Ecto neural progenitor cell (in vitro differentiated cells): ENCODE measurements at regions not wholly inside any gene's neighbourhood (a gene's known extent, or its start where the extent isn't known, plus 50 kb on each side); places are given as distances from the start of the nearest gene placed in this dataset.
"Not testable (repeated sequence)": the region's sequence is repeated elsewhere in the genome, so short reads cannot be mapped to it uniquely, and the experiment has no call there.

ENCODE experiments used
- DNase-seq: peaks from one replicate; pipeline ENCODE4 v3.0.0-alpha.2; 2018; ENCODE audit warnings: low spot score

DNA sequence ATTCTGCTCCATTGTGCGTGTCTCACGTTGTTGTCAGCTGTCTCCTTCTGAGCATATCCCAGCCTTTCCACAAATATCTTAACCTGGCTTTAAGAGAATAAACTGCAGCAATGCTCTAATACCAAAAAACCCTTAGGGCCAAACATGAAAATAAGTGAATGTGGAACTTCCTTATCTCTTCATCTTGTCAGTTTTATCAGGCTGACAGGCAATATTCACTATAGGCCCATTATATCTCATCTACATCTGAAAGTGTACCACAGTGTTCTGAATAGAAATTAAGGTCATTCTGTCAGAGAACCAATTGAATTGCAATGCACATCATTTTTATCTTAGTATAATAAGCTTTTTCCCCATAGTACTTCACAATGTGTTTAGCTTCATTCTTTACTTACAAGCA, 933.1 kb upstream of the FBXO33 start:
- no peak for DNase-seq

DNA sequence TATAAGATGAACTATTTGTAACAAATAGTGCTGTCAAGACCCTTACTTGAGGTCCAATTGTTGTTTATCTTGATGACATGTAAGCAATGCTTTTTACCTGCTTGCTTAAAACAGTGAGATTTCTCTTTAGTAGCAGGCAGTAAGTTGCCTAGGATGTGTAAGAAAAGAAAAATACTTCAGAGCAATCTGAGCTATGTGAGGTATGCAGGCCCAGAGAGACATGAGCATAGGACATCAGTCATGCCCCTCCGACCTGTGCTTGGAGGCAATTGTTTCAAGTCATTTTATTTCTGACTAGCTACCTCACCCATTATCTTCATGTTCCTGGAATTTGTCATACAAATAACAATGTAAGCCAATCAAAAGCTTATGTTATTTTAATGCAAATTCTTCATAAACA, 930.6 kb upstream of the FBXO33 start:
- DNase-seq: no peak

- no peak for DNase-seq
Observed at GRCh38 chr14:40354754-40355153, 922.5 kb upstream of the FBXO33 start.

GRCh38 chr14:40348104-40348503, 915.9 kb upstream of the FBXO33 start:
- peak; percentile 56 for DNase-seq

GRCh38 chr14:40347675-40348074, 915.4 kb upstream of the FBXO33 start:
- DNase-seq: no peak

DNA sequence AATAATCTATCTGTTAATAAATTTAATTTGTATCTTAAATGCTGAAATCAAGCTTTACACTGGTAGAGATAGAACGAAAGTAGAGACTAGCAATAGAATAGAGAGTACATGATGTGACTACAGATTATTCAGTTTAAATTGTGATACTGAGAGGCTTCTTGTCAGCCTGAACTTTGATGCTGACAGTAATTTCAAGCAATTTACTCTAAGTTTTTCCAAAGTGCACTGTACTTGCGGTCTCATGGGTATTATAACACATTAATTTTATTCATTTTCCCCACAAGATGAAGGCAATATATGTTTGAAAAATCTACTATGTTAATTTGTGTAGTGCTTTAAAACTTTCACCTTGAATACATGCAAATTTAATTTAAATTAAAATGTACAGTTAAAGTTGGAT, 914.0 kb upstream of the FBXO33 start:
- no peak for DNase-seq

DNA sequence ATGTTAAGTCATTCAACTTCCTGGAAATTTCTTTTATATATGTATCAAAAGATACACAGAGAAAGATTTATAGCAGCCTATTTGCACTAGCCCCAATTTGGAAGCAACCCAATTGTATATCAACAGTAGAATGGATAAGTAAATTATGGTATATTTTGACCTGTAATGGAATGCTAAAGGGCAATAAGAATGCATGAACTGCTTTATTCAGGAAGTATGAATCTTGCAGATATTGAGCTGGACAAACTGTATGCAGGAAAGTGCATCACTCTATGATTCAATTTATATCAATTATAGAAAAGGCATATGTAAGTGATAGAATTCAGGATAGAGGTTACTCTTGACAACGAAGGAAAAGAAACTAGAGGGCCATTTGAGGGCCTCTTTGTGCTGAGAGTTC, 913.1 kb upstream of the FBXO33 start:
- DNase-seq: no peak

- DNase-seq: no peak
Observed at GRCh38 chr14:40340708-40341107, 908.5 kb upstream of the FBXO33 start.

- no peak for DNase-seq
Observed at GRCh38 chr14:40336846-40337245, 904.6 kb upstream of the FBXO33 start.

GRCh38 chr14:40326519-40326918, 894.3 kb upstream of the FBXO33 start:
- not testable (repeated sequence) for DNase-seq

GRCh38 chr14:40318211-40318719, 886.0 kb upstream of the FBXO33 start:
- no peak for DNase-seq

DNA sequence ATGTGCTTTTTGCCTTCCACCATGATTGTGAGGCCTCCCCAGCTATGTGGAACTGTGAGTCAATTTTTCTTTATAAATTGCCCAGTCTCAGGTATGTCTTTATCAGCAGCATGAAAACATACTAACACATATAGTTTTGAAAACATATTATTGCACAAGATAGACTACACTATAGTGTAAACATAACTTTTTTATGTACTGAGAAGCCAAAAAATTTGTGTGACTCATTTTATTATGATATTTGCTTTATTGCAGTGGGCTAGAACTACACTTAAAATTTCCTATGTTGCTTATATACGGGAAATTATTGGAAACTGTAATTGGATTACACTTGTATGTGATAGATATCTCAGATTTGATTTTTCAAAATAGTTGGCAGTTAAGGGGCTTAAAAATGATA, 885.5 kb upstream of the FBXO33 start:
- no peak for DNase-seq

GRCh38 chr14:40312296-40312695, 880.1 kb upstream of the FBXO33 start:
- DNase-seq: no peak

- no peak for DNase-seq
Observed at GRCh38 chr14:40309124-40309523, 876.9 kb upstream of the FBXO33 start.

DNA sequence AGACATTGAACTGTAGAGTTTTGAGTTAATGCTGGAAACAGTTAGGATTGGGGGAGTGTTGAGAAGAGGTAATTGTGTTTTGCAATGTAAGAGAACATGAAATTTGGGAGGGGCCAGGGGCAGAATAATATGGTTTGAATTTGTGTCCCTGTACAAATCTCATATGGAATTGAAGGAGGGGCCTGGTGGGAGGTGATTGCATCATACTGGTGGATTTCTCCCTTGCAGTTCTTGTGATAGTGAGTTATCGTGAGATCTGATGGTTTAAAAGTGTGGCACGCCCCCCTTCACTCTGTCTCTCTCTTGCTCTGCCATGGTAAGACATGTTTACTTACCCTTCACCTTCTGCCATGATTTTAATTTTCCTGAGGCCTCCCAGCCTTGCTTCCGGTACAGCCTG, 876.0 kb upstream of the FBXO33 start:
- DNase-seq: no peak

DNA sequence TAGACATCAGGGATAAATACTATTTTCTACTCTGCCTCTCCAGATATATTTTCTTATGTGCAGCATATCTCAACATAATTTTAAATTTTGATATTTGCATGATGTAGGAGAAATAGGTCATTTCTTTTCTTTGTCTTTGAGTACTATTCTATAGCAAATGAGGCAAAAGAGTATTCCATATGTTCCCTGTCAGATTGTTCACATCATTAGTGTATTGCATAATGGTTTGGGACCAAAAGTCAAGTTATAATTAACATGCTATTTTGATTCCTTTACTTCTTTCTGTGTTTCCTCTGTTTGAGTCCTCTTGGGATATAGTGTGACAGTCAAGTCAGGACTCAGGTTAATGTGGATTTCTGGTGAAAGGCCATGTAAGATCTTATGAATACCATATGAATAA, 864.6 kb upstream of the FBXO33 start:
- DNase-seq: no peak

DNA sequence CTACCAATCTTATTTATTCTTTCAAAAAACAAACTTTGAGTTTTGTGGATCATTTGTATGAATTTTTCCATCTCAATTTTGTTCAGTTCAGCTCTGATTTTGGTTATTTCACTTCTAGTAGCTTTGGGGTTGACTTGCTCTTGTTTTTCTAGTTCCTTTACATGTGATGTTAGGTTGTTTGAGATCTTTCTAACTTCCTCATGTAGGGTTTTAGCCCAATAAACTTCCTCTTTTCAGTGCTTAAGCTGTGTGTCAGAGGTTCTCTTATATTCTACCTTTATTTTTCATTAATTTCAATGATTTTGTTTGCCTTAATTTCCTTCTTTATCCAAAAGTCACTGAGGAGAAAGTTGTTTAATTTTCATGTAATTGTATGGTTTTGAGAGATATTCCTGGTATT, 860.4 kb upstream of the FBXO33 start:
- DNase-seq: no peak

DNA sequence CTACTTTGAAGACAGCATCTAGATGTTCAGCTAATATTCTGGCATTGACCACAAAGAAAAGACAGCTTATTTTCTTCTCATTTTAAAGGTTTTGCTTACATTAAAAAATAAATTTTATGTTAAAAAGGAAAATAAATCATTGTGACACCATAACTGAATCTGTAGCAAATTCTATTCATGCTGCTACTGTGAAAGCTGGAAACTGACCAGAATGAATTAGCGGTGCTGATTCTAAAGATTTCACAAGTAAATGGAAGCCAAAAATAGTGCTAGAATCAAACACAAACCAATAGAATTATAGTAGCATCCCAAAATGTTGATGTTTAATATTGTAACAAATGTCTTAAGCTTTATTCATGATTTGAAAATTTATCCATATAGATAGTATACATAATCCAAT, 850.0 kb upstream of the FBXO33 start:
- DNase-seq: no peak

- DNase-seq: no peak
Observed at GRCh38 chr14:40280652-40281051, 848.4 kb upstream of the FBXO33 start.

DNA sequence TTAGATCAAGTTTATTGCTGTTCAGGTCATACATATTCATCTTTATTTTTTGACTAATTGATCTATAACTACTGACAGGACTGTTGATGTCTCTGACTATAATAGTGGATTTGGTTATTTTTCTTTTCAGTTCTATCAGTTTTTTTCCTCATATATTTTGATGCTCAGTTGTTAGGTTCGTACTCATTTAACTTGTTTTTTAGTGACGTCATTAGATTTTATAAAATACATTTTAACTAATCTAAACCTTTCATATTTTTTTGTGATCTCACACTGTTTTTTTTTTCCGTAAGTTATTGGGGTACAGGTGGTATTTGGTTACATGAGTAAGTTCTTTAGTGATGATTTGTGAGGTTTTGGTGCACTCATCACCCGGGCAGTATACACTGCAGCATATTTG, 841.2 kb upstream of the FBXO33 start:
- no peak for DNase-seq

DNA sequence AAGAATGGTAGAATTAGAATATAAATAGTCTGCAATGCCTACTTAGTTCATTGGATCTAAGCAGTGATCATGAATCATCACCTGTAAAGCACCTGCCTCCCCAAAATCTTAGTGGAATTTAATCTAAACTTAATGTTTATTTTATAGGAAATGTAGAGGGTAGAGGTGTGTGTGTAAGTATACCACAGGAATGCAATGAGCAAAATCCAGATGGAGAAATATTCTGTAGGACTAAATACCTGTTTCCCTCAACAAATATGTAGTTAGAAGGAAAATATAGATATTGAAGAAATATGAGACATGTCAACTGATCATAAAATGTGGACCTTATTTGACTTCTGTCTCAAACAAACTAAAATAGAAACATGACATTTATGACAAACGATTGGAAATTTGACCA, 839.2 kb upstream of the FBXO33 start:
- no peak for DNase-seq

- DNase-seq: no peak
Observed at GRCh38 chr14:40269436-40269835, 837.2 kb upstream of the FBXO33 start.

DNA sequence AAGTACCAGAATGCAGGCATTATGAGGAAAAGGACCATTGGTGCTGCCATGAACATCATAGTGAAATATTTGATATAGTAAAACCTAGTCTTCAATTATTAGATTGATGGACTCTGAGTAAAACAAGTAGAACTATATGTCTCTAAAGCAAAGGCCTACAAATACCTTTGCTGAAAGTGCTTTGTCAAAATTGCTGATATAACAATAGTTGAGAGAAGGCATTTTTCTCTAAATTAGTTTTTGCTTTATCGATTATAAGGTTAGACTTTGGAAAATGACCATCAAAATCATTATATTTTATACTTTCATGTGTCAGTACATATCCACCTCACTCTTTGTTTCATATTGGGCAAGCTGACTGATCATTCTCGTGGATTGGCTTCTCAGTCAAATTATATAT, 836.0 kb upstream of the FBXO33 start:
- no peak for DNase-seq

- no peak for DNase-seq
Observed at GRCh38 chr14:40265096-40265495, 832.9 kb upstream of the FBXO33 start.

DNA sequence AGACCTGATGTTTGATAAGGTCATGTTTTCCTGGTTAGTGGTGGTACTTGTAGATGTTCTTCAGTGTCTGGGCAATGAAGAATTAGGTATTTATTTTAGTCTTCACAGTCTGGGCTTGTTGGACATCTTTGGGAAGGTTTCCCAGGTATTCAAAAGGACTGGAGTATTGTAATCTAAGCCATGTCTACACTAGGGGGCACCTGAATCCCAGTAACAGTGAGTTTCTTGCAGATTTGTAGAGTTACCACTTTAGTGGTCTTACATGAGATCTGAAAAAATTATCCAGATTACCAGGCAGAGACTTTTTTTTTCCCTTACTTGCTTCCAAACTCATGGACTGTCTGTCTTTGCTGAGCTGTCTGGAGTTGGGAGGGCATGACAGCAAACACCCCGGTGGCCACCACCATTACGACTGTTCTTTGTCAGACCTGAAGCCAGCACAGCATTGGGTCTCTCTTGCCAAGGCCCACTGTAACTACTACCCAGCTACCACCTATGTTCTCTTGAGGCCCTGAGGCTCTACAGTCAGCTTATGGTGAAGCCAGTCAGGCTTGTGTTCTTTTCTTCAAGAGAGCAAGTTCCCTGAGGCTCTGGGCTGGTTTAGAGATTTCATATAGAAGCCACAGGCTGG, 820.7 kb upstream of the FBXO33 start:
- no peak for DNase-seq
